HG02610 (cell line): ENCODE measurements at regions not wholly inside any gene's neighbourhood (a gene's known extent, or its start where the extent isn't known, plus 50 kb on each side); places are given as distances from the start of the nearest gene placed in this dataset.

ENCODE experiments used
- ATAC-seq: cut with Tn5 transposase; IDR thresholded peaks from one replicate; pipeline ENCODE4 v1.9.1; 2021; ENCODE audit warnings: mild to moderate bottlenecking, moderate library complexity; ENCODE audit not compliant: unreplicated experiment

DNA sequence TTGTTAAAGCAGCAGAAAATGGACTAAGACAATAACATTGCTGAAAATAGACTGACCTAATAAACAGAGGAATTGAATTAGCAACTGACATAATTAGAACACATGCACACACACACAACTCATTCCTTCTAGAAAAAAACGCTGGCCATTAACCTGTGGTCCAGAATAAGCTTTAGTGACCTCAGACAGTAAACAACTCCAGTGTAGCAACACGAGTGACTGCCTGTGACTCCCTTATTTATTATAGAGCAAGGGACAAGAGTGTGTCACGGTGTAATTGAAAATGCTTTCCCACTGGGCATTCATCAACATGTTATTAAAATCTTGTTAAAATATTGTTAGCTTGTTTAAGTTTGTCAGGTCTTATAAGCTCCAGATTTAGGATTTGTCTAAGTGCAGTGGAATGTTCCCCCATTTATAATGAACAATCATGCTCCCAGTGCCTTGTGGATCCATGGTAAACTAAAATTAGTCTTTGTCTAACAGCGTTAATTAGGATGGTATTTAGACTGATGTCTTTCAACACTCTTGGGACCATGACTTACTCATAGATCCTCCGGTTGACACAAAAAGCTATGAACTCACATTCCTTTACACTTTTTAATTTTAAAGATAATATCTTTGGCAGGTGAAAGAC lies 111.7 kb upstream of the IRS2 start:
- ATAC-seq = no peak

DNA sequence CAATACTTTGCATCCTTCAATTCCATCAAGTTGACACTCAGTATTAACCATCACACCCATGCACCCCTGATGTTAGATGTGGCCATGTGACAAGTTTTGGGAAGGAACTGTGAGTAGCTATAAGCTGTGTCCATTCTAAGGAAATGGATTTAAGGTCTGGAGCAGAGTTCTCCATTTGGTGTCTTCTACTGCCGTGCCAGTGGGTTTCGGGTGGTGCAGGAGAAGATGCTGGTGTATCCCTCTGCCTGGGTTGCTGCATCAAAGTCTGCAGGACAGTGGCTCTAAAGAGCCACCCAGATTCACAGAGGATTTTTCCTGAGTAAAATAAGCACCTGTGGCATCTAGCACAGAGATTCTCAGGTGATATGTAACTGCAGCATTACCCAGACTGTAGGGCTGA lies 105.7 kb upstream of the IRS2 start:
- no peak for ATAC-seq

DNA sequence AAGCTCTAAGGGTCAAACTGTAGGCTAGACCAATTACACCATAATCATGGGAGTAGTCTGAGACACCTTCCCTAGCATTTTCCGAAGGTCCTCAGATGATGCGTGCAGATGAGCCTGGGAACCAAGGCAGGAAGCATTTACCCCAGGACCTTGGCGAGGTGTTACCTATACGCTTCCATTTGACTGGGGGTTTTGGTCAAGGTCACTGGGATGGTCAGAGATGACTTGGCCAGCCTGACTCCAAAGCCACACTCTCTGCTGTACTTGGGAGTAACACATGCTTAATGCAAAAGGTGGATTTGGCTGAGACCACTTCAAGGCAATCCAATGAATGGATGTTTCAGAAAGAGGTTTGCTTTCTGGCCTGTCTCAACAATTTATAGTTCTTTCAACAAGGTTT lies 98.9 kb upstream of the IRS2 start:
- no peak for ATAC-seq

DNA sequence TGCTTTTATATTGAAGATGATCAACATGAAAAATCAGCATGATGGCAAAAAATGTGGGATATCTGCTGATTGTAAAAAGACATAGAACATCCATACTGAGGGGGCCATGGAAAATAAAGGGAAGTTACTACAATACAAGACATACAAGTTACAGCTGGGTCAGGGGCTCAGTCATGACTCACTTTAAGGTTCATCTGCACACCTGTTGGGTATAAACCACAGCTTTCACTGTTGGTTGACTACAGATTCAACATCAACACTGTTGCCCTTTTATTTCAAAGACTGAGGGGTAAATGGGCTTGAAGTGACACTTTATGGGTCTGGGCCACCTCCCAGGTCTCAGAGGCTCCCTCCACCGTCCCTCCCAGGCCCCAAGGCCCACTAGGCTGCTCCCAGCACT lies 98.1 kb upstream of the IRS2 start:
- no peak for ATAC-seq

DNA sequence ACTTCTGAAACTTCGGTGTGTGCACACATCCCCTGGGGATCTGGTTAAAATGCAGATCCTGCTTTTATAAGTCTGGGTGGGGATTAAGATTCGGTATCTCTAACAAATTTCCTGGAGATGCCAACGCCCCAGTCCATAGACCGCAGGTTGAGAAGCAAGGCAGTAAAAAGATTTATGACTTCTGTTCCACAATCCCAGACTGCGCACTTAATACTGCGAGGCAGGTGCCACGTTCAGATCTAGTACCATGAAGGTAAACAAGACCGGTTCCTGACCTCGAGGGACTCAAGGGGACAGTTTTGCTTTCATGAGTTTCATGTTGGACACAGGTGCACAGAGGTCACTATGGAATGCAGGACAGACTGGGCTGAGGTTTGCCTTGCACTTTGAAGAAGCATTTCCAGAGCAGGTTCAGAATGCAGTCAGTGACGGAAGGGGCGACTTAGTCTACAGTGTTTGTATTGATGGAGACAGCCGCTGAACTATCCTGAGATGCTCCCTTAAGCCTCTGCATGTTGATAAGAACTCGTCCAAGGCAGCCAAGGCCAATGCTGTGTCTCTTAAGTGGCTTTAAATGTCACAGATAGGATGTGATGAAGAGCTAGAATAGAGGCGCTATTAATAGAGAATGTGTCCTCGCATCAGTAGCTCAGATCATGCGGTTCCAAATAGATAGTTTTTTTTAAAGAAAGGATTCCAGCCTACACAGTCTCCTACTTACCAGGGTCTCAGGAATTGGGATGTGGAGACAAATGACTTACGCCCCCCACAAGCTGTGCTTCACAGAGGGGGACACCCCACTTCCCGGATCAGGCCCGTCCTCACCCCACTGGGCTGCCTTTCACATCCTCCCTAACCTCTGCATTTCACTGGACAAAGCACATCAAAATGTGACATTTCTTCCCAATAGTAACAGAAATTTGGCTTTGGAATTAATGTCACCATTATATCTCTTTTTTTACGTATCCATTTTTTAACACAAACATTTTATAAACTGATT lies 97.1 kb upstream of the IRS2 start:
- ATAC-seq = no peak

DNA sequence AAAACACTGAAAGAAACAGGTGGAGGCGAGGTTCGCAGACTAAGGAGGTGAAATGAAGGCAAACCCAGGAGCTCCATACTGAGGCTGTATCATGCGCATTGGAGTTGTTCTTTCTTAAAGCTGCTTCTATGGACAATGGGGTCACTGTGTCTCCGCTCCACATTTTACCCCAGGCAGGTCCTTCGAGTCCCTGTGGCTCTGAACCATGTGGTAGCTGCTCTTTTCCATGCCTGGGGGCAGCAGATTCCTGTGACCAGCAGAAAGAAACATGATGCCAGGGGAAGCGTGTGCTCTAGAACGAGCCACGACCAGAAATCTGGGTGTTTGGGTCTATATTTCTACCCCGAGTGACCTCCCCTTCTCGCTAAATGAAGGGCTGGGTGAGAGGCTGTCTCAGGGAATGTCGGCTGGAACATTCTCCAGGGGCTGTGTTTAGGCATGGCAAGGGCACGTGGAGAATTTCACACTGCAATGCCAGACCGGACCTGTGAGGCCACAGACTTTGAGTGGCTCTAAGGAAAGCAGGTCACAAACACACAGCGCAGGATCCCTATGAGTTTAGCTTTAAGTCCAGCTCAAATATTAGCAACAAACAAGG lies 95.7 kb upstream of the IRS2 start:
- ATAC-seq = no peak

DNA sequence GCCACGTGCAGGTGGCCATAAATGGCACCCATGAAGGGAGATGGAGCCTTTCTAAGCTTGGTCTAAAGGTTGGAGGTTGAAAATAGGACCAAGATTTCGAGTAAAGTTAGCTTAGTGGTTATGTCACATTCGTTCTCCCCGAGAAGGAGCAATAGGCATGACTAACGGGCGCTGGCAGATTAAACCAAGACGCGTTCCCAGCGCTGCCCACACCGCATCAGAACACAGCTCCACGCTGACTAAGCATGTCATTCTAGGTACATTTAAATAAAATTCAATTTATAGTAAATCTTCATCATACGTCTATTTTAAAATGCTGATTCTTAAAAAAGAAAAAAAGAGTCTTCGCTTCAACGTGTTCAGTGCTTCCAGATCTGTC lies 95.0 kb upstream of the IRS2 start:
- no peak for ATAC-seq

DNA sequence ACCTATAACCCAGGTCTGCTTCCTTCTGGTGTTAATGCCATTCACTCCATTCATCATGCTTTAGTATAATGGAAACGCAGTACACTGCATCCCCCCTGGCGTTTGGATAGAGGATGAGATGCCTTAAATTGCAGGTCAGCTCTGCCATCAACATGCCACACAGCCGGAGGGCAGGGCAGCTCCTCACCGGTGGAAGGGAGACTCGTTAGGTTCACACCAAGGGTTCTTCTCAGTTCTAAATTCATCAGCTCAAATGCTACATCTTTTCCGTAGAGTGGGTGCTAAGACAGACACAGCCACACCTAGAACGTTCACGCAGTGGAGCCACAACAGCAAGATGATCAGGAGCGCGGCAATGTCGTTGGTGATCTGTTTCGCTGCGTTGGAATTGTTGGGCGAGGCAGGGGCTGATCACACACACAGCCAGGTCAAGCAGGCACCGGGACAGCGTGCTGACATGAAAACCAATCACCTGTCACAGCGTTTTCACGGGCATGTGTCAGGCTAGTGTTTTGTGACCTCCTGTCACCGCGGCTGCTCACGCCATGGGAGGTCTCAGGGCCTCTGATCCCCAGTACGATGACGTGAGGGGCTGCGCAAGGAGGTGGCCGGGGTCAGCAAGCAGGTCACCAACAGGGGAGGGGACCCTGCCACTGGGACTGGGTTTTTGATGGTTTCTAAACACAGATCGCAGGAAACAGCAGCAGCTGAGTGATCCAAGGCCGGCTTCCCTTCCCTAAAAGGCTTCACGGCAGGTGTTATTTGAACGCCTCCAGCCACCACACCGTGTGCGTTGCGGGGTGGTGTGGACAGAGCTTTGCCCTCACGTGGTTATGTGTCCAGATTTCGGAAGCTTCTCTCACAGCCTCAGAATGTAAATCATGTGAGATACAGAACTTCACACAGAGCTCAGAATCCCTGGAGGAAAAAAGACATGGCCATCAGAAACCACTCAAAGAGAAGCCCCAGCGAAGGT lies 94.3 kb upstream of the IRS2 start:
- no peak for ATAC-seq

DNA sequence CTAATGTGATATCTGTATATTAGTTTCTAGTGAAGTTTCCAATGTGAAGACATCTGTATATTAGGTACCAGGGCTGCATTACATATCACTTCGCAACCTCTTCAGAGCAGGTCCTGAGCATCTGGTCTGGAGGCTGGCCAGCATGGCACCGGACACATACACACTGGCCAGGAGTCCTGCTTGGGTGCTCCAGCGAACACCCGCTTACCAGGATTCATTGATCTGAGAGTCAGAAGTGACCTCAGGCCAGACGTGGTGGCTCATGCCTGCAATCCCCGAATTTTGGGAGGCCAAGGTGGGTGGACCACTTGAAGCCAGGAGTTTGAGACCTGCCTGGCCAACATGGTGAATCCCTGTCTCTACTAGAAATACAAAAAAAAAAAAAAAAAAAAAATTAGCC lies 93.0 kb upstream of the IRS2 start:
- ATAC-seq = no peak

DNA sequence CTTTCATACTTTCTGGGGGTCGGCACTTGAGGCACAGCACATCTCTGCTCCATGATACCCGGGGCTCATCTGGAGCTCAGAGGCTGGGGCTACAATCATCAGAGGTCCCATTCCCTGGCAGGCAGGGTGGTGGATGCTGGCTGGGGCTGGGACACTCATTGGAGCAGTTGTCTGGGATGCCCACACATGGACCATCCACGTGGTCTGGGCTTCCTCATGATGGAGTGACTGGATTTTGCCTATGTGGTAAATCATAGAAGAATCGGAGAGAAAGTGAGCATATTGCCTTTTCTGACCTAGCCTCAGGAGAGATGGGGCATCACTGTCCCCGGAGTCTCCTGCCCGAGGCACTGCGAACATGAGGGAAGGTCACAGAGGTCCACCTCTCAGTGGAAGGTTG lies 91.4 kb upstream of the IRS2 start:
- no peak for ATAC-seq

DNA sequence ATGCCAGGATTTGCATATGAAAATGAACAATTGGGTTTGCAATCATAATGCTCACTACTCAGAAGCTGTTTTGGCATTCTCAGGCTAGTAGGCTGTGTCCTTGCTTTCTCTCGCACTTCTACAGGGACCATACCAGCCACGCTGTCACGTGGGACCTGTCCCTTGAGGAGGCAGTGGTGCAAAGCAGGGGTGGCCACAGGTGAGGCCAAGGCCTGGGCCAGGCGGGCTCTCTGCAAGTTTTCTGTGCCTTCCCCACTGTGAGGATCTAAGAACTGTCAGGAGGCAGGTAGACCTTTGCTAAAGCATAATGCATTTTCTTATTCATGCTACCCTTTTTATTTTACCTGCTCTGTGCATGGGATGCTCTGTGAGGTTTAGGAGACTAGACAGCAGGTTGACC lies 89.4 kb upstream of the IRS2 start:
- ATAC-seq = no peak

DNA sequence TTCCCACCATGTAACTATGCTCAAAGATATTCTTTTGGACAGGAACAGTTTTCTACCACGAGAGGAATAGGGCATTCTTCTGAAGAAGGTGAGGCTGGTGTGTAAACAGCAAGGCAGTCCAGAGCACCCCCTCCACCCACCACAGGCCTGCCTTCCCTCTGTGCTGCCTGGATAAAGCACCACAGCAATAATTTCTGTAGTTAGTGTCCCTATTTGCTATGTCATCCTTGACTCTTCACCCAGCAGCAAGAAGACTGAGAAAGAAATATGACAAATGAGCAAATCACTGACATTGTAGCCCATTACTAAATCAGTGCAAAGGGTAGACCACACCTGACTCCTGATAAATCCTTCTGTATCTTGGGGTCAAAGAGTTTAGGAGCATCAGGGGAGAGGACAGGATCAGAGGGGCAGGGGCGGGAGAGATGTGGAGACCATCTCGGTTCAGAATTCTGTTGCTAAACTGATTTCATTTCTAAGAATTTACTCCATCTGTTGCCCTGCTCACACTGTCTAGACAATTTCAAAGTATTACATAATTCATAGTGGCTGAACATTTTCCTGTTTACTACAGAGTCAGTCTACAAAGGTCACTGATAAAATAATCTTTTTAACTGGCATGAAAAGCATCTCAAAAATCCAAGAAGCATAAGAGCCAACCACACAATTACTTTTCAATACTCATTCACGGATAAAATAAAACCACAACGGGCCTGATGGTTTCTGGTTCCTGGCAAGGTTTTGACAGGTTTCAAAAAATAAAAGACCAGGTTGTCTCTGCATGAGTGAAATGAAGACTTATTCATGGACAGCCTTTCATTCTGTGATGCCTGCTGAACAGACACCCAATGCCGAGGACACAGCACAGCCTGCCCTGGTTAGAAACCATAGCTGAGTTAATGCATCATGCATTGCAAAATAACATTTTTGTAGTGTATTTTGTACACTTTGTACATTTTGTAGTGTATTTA lies 88.4 kb upstream of the IRS2 start:
- ATAC-seq = no peak

DNA sequence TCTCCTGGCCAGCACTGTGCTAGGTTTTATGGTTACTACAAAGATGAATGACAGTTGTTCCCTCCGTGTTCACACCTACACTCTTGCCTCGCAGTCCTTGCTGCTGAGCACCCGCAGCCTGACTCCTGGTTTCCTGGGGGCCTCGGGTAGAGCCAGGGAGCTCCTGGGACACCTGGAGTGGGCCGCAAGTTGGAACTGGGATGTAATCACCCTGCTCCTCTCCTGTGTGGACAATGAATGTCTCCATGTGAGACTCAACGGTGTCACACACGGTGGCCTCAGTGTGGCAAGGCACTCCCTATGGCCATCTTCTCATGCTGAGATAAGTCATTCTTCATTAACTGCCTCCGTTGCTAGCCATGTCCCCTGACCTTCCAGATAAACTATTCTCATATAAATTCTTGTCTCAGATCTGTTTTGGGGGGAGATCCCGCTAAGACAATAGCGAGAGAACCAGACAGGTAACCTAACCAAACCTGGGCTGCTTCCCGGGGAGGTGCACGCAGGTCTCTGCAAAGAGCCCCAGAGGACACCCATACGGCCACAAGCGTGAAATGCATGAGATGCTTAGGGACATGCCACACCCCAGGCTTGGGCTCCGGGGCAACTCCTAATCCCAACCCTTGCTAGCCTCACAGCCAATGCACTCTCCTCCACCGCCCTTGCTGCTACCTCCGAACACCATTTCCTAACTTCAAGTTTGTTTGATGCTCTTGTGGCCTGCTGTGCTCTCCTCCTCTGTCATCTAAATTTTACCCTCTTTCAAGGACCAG lies 87.2 kb upstream of the IRS2 start:
- no peak for ATAC-seq

DNA sequence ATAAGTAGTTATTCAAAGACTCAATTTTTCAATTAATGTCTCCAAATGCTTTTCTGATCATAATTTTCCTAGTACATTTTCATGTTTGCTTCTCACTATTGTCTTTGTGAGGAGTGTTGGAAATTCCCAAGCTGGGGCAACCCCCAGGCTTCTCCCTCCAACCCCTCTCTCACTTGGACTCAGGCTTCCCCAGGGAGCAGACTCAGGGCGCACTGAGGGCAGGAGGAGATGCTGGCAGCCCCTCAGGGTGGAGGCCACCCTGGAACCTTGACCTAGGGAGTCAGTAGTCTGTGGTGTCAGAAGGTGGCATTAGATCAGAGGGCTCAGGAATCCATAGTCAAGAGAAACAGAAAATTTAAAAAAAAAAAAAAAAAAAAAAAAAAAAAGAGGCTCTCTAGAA lies 86.5 kb upstream of the IRS2 start:
- ATAC-seq = no peak

DNA sequence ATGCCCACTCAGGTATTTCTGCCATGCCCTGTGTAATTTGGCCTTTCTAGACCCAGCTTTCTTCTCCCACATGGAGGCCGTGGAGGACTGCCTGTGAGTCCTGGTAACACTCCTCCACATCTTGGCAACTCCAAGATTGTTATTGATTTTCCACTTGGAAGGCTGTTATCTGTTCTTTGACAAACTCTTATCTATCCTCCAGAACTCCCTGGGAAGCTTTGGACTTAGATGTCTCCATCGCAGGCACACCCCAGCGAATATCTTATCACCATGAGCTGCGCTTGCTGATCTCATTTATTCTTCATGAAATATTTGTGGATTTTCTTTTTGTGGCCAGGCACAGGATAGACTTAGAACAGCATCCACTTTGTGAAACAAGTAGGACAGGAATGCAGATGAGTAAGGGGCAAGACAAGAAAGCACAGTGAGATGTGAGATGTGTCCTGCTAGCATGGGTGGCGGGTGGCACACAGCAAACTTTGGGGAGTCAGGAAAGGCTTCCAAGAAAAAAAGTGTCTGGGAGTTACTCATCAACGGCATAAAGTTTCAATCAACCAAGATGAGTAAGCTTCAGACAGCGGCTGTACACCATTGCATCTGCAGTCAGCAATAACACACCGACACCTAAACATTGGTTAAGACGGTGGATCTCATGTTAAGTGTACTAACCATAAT lies 84.5 kb upstream of the IRS2 start:
- no peak for ATAC-seq

DNA sequence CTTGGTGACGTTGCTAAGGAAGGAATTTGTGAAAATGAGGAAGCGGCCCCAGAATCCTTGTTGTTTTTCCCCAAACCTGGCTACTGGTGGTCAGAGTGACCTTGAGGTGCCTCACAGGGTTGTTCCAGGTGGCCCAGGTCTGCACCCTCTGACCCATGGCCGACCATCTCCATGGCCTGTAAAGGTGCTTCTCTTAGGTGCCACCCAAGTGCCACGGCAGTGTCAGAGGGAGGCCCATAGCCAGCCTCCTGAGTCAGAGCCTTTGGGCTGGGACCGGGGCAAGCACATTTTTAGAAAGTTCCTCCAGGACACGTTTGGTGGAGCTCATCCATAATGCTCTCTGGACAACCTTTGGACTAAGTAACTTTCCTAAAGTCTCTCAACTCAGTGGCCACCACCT lies 83.9 kb upstream of the IRS2 start:
- ATAC-seq = no peak

DNA sequence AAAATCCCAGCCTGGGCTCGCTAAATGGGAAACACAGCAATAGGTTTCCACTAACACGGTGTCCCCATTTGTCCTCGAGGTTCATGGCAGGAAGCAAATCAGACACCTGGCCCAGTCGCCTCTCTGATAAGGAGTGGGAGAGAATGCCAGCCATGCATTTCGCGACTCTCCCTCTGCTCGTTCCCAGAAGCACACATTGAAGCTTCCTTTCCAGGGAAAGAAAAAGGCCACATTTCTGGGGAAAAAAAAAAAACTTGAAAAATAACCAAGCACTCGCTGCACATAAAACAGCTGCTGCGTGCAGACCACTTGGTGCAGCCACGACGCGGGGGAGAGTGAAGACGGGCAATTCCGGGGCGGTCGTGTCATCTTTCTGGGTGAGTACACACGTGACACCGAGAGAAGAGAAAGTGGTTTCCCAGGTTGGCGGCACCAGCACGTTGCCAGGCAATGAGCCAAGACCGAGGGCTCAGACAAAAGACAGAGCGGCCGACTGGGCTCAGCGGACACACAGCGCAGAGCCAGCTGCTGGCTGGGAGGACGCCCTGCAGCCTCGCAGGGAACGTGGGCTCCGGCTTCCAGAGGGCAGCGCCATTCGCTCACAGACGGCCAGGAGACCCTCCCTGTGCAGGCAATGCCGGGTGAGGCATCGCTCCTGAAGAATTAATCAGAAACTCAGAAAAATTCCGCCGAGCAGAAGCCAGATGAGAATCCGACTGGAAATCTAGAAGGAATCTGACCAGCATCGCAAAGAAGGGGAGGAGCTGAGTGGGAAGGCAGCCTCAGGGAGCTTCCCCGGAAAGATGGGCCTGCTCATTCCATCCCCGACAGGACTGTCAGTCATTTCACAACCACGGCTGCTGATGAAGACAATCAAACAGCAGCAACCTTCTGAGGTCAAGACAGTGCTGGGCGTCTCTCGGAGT lies 83.2 kb upstream of the IRS2 start:
- no peak for ATAC-seq
